GM21619 (cell line): ENCODE measurements at regions not wholly inside any gene's neighbourhood (a gene's known extent, or its start where the extent isn't known, plus 50 kb on each side); places are given as distances from the start of the nearest gene placed in this dataset.
"Not testable (repeated sequence)": the region's sequence is repeated elsewhere in the genome, so short reads cannot be mapped to it uniquely, and the experiment has no call there.

Source experiments
- ATAC-seq: cut with Tn5 transposase; IDR thresholded peaks from one replicate; pipeline ENCODE4 v1.9.1; 2021; ENCODE audit not compliant: unreplicated experiment

DNA sequence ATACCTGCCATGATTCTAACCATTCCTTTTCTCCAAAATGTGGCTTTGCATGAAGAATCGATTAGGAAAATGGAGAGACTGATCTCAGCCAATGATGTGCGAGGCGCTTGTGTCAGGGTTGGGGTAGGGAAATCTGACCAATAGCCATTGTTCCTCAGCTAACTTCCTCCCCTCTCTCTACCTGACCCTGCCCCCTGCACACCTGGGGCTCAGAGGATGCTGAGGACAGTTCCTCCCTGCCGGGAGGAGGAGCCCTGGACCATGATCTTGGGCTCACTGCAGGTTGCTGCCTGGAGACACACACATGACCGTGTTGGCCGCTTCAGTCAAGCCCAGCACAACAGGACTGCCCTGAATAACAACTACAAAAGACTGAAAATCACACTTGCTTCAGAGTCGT lies 119.8 kb upstream of the SFSWAP start:
- ATAC-seq = no peak

GRCh38 chr12:131591714-131592709 lies 118.9 kb upstream of the SFSWAP start:
- ATAC-seq = no peak

- ATAC-seq = peak; percentile 99
Observed at GRCh38 chr12:131592972-131593371, 117.9 kb upstream of the SFSWAP start.

- ATAC-seq = no peak
Observed at GRCh38 chr12:131593406-131593805, 117.5 kb upstream of the SFSWAP start.

GRCh38 chr12:131596115-131596514 lies 114.8 kb upstream of the SFSWAP start:
- no peak for ATAC-seq

DNA sequence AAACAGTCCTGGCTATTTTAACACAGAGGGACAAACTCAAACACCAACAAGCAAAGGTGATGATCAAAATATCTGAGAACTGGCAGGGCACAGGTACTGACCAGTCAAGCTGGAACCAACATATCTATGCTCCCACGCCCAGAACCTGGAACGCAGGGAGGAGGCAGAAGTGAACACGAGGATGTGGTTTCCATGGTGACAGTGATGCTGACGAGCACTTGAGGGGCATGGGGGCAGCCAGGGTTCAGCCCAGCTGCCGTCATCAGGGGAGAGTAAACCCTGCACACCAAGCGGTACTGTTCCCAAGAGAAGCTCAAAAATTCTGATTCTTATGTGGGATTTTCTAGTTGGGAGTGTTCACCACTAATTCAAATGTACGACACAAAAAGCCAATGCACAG lies 113.6 kb upstream of the SFSWAP start:
- ATAC-seq = no peak

DNA sequence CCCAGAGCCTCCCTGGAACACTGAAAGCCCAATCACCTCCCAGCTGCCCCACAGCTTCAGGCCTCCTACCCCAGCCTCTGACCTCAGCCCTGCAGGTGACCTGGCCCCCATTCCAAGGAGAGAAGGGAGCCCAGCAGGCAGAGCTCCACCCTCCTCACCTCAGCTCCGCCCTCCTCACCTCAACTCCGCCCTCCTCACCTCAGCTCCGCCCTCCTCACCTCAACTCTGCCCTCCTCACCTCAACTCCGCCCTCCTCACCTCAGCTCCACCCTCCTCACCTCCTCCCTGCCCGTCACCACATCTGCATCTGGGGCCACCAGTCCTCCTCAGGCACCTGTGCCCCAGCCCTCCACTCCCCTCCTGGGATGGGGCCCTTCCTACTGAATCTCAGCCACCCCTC lies 112.2 kb upstream of the SFSWAP start:
- ATAC-seq = no peak

- ATAC-seq = no peak
Observed at GRCh38 chr12:131599190-131600159, 111.4 kb upstream of the SFSWAP start.

DNA sequence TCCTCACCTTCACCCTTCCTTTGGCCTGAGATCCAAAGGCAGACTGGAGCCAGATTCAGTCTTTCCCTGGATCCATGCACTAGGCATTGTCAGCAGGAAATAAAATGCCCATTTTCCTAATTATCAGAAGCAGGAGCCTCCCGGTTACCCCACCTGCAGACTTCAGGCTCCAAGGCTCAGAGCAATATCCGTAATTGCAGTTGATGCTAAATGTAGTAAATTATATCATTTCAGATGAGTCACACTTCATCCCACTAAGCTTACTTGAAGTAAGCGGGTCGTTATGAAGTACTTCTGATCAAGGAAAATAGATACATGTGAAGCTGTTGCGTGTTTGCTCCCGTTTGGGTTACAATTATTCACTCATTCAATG lies 110.7 kb upstream of the SFSWAP start:
- no peak for ATAC-seq

- not testable (repeated sequence) for ATAC-seq
Observed at GRCh38 chr12:131601499-131601898, 109.4 kb upstream of the SFSWAP start.

DNA sequence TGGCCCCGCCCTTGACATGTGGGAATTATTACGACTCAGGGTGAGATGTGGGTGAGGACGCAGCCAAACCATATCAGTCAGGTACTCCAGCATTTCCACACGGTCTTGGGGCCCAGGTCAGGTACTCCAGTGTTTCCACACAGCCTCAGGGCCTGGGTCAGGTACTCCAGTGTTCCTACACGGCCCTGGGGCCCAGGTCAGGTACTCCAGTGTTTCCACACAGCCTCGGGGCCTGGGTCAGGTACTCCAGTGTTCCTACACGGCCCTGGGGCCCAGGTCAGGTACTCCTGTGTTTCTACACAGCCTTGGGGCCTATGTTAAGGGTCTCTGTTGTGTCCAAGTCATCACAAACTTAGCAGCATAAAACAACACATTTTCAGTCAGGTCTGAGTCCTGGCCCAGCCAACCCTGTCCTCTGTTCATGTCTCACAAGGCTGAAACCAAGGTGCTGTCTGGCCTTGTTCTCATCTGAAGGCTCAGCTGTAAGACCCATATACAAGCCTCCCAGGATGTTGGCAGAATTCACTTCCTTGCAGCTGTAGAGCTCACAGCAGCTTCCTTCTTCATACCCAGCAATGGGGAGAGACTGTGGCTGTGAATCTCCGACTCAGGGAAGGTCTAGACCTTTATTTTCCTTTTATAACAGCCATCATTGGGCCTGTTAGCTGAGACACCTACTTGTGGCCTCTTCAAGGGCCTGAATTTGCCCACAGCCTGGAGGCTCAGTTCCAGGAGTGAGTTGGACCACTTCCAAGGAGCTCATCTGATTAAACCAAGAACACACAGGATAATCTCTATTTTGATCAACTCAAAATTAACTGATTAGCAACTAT lies 107.6 kb upstream of the SFSWAP start:
- no peak for ATAC-seq

DNA sequence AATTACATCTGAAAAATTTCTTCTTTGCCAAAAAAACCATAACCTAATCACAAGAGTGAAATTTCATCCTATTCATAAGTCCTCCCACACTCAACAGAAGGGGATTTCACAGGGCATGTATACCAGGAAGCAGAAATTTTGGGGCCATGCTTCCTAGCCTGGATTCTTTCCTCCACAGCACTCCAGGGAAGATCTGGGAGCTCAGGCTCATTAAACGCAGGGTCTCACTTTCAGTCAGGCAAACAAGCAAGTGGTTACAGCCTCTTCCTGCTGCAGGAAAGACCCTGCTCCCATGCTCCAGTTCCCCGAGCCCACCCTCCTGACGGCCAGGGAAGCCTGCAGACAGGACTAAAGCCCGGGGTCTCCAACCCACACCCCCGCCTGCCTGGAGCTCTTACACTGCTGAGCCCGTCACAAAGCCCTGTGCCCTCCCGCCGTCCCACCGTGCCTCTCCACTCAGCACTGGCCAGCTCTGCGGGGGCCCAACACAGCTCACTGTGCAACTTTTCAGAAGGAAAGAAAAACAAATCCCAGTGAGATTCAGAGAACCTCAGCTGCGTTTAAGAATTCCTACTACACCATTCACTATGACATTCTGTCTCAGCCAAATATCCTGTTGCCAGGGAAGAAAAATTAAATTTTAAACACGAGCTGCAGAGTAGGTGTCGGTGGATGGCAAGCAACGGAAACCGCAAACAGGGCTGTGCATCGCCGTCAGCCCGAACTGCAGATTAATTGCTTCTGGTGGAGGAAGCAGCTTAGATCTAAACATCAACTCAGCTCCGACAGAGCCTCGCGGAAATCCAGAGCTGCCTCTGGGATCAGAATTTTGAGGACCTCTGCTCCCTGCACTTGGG lies 106.7 kb upstream of the SFSWAP start:
- no peak for ATAC-seq

DNA sequence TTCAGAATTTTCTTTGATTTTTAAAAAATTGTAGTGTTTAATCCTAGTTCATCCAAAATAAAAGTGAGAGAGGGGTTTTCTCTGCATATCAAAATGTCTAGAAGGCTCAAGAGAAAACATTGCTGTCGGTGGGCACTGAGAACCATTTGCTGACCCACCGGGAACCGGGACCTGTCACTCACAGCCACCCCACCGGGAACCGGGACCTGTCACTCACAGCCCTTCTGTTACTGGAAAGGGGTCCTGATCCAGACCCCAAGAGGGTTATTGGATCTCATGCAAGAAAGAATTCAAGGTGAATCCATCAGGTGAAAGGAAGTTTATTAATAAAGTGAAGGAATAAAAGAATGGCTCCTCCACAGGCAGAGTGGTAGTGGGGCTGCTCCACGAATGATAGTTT lies 106.0 kb upstream of the SFSWAP start:
- ATAC-seq = no peak

- ATAC-seq = no peak
Observed at GRCh38 chr12:131605304-131605829, 105.5 kb upstream of the SFSWAP start.

DNA sequence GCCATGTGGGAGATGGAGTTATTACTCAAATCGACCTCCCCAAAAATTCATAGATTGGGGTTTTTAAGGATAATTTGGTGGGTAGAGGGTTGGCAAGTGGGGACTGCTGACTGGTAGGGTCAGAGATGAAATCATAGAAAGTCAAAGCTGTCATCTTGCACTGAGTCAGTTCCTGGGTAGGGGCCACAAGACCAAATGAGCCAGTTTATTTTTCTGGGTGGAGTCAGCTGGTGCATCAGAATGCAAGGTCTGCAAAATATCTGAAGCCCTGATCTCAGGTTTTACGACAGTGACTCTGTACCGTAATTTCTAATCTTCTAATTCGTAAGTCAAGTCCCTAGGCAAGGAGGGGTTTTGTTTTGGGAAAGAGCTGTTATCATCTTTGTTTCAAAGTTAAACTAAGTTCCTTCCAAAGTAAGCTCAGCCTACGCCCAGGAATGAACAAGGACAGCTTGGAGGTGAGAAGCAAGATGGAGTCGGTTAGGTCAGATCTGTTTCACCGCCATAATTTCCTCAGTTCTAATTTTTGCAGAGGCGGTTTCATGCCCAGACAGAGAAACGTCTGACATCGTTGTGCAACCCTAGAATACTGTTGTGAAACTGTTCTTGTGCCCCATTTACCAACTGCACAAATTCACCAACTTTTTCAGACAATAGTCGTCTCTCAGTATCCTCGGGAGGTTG lies 104.5 kb upstream of the SFSWAP start:
- no peak for ATAC-seq

GRCh38 chr12:131607658-131608447 lies 103.0 kb upstream of the SFSWAP start:
- ATAC-seq = peak; percentile 58

DNA sequence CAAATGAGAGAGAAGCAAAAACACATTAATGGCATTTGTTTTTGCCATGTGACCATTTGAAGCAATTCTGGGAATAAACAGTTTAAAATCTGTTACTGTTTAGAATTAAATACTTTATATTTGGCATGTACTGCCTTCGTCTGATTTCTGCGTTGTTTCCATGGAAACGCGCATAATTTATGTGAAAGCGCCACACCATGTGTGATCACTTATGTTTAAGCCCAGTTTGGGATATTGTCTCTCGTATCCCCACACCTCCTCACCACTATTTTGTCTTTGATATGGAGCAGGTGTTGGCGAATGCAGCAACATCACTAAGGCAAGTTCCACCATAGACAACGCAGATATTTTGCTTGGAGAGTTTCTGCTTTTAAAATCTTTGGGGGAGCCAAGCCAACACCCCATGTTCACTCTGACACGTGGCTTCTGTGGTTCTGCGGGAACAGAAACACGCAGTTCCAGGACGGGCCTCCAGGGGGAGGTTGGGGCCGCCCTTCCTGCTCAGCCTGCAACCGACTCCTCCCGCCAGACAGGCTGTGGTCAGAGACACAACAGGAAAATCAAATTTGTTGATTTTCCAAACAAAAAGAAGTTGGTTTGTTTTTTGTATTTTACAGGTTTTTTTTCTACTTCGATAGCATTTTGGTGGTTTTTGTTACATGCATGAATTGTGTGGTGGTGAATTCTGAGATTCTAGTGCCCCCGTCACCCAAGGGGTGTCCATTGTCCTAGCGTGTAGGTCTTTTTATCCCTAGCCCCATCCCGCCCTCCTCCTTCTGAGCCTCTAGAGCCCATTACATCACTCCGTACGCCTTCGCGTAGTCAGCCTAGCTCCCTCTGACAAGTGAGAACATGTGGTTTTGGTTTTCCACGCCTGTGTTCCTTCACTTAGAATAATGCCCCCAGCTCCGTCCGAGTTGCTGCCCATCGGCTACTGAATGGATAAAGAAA lies 101.9 kb upstream of the SFSWAP start:
- ATAC-seq = no peak
